DND-41 (cell line): ENCODE measurements at regions not wholly inside any gene's neighbourhood (a gene's known extent, or its start where the extent isn't known, plus 50 kb on each side); places are given as distances from the start of the nearest gene placed in this dataset.

Experiments
- ATAC-seq: fragments of 200-7000 bp; cut with Tn5 transposase; 3 replicates; pipeline ENCODE4 v1.9.1; 2021; ENCODE audit warnings: low read depth; ENCODE audit not compliant: insufficient read depth
- DNase-seq: peaks from one replicate; pipeline ENCODE4 v3.0.0-alpha.2; 2020
- H2AFZ ChIP-seq: 2 replicates; pipeline ENCODE4 v1.6.0; 2012; ENCODE audit warnings: low read depth, low read length
- H3K27ac ChIP-seq: 2 replicates; pipeline ENCODE4 v1.5.1; 2012; ENCODE audit warnings: low read length, inconsistent platforms
- H3K27me3 ChIP-seq: fragments of 200-600 bp; sonication (generic); 2 replicates; pipeline ENCODE4 v1.6.0; 2012; ENCODE audit warnings: low read length, mild to moderate bottlenecking, inconsistent platforms; ENCODE audit not compliant: insufficient read depth, poor library complexity
- H3K36me3 ChIP-seq: 2 replicates; pipeline ENCODE4 v1.5.1; 2012; ENCODE audit warnings: low read length, inconsistent platforms; ENCODE audit not compliant: insufficient read depth
- H3K4me1 ChIP-seq: 2 replicates; pipeline ENCODE4 v1.5.1; 2012; ENCODE audit warnings: mild to moderate bottlenecking, low read length; ENCODE audit not compliant: insufficient read depth
- H3K4me2 ChIP-seq: 2 replicates; pipeline ENCODE4 v1.6.0; 2012; ENCODE audit warnings: mild to moderate bottlenecking, moderate library complexity, low read length, inconsistent platforms; ENCODE audit not compliant: insufficient read depth
- H3K4me3 ChIP-seq, 2 experiments: fragments of 200-600 bp in 1 of 2; shearing (Covaris generic) in 1 of 2; 2 replicates each; pipeline ENCODE4 v1.5.1; 2012 to 2016; ENCODE audit warnings: inconsistent platforms in 2 of 2, low read length in 2 of 2, mild to moderate bottlenecking in 2 of 2, low read depth in 1 of 2, moderate library complexity in 1 of 2
- H3K79me2 ChIP-seq: 2 replicates; pipeline ENCODE4 v1.6.0; 2012; ENCODE audit warnings: low read length, inconsistent platforms; ENCODE audit not compliant: insufficient read depth
- H3K9ac ChIP-seq: 2 replicates; pipeline ENCODE4 v1.6.0; 2012; ENCODE audit warnings: low read depth, mild to moderate bottlenecking, inconsistent platforms, low read length, moderate library complexity
- H3K9me3 ChIP-seq: 2 replicates; pipeline ENCODE4 v1.5.1; 2012; ENCODE audit warnings: low read length, moderate library complexity, mild to moderate bottlenecking, inconsistent platforms; ENCODE audit not compliant: insufficient read depth, severe bottlenecking
- H4K20me1 ChIP-seq: 2 replicates; pipeline ENCODE4 v1.6.0; 2012; ENCODE audit warnings: low read length; ENCODE audit not compliant: insufficient read depth
- CTCF ChIP-seq: IDR thresholded peaks from 2 replicates; pipeline ENCODE4 v1.5.1; 2012; ENCODE audit warnings: borderline replicate concordance, low read length, moderate library complexity, mild to moderate bottlenecking; ENCODE audit not compliant: poor library complexity, severe bottlenecking; ENCODE audit errors: extremely low read depth
- EZH2 ChIP-seq: IDR thresholded peaks from 3 replicates; pipeline ENCODE4 v1.6.1; 2012; ENCODE audit warnings: borderline replicate concordance, low read depth, mild to moderate bottlenecking, moderate library complexity, low read length, inconsistent platforms; ENCODE audit not compliant: severe bottlenecking

- no peak overlapping the region for H3K9ac ChIP-seq
- no peak overlapping the region for H2AFZ ChIP-seq
- no peak for ATAC-seq
- H3K9me3 ChIP-seq, result peaks cover 2% of the 10 kb centered on the region
- no peak overlapping the region for H3K4me3 ChIP-seq
- no peak for TF ChIP-seq CTCF
- H4K20me1 ChIP-seq, result no peaks in the 10 kb centered on the region
- H3K4me1 ChIP-seq, result no peaks in the 10 kb centered on the region
- no peak for DNase-seq
- peaks cover 47% of the 10 kb centered on the region for H3K79me2 ChIP-seq
- no peaks in the 10 kb centered on the region for H3K27me3 ChIP-seq
- H3K36me3 ChIP-seq, result no peaks in the 10 kb centered on the region
- H3K4me2 ChIP-seq, result no peak overlapping the region
- H3K27ac ChIP-seq, result no peak overlapping the region
Measured at GRCh38 chr14:89588016-89588415, 171.0 kb upstream of the FOXN3 start.

- H2AFZ ChIP-seq, result no peak overlapping the region
- no peak overlapping the region for H3K27ac ChIP-seq
- DNase-seq (no peak), ATAC-seq (no peak)
- H3K4me1 ChIP-seq, result no peaks in the 10 kb centered on the region
- no peak overlapping the region for H3K9ac ChIP-seq
- TF ChIP-seq EZH2, result no peak
- no peak for TF ChIP-seq CTCF
- H3K4me2 ChIP-seq, result no peak overlapping the region
- H3K79me2 ChIP-seq, result peaks cover 47% of the 10 kb centered on the region
- peaks cover 2% of the 10 kb centered on the region for H3K9me3 ChIP-seq
- no peak overlapping the region for H3K4me3 ChIP-seq
- no peaks in the 10 kb centered on the region for H3K27me3 ChIP-seq
- no peaks in the 10 kb centered on the region for H4K20me1 ChIP-seq
- H3K36me3 ChIP-seq, result no peaks in the 10 kb centered on the region
Measured at GRCh38 chr14:89587136-89587420, 170.0 kb upstream of the FOXN3 start.

- H3K9ac ChIP-seq, result no peak overlapping the region
- H3K4me1 ChIP-seq, result no peaks in the 10 kb centered on the region
- no peaks in the 10 kb centered on the region for H3K27me3 ChIP-seq
- peaks cover 2% of the 10 kb centered on the region for H3K9me3 ChIP-seq
- ATAC-seq (peak; percentile 37; the same call in 1 of the 3 replicates), DNase-seq (no peak)
- H3K27ac ChIP-seq, result no peak overlapping the region
- H3K4me2 ChIP-seq, result no peak overlapping the region
- peaks cover under 1% of the 10 kb centered on the region for H3K36me3 ChIP-seq
- no peak for TF ChIP-seq CTCF
- no peak for TF ChIP-seq EZH2
- H3K79me2 ChIP-seq, result peaks cover 47% of the 10 kb centered on the region
- no peak overlapping the region for H2AFZ ChIP-seq
- H3K4me3 ChIP-seq, result no peak overlapping the region
- H4K20me1 ChIP-seq, result no peaks in the 10 kb centered on the region
Measured at GRCh38 chr14:89586258-89587135, 169.5 kb upstream of the FOXN3 start.
